MCF 10A (cell line): ENCODE measurements at regions not wholly inside any gene's neighbourhood (a gene's known extent, or its start where the extent isn't known, plus 50 kb on each side); places are given as distances from the start of the nearest gene placed in this dataset.

Experiments used
- BruUV-seq: library from RNA; stranded (reverse); fragments of 400-500 nt; replicated peaks from 2 replicates; lab custom pipeline; 2021; lab: Mats Ljungman, UMichigan
- CTCF ChIA-PET: fragments of 300-600 bp; sonication (Branson Sonifier 250); formaldehyde crosslinking; extraction: SDS; loops from one replicate; lab custom pipeline; 2021; ENCODE audit warnings: antibody characterized with exemption, inconsistent platforms; lab: Yijun Ruan, JAX
- POLR2A ChIA-PET: fragments of 300-600, 350-650 bp; sonication (Branson Sonifier 250); formaldehyde crosslinking; extraction: SDS; loops from one replicate; lab custom pipeline; 2020; ENCODE audit warnings: antibody characterized with exemption, inconsistent platforms; lab: Yijun Ruan, JAX
- DNase-seq: peaks from one replicate; pipeline ENCODE4 v3.0.0-alpha.2; 2018; ENCODE audit not compliant: unreplicated experiment
- H3K27ac Mint-ChIP-seq: one replicate; pipeline ENCODE4 v1.8.0; 2022; ENCODE audit warnings: mild to moderate bottlenecking, low read depth, mixed read lengths; ENCODE audit not compliant: unreplicated experiment
- H3K27me3 Mint-ChIP-seq: one replicate; pipeline ENCODE4 v1.8.0; 2022; ENCODE audit warnings: mixed read lengths; ENCODE audit not compliant: insufficient read depth, unreplicated experiment
- H3K36me3 Mint-ChIP-seq: one replicate; pipeline ENCODE4 v1.8.0; 2022; ENCODE audit warnings: mild to moderate bottlenecking, moderate library complexity, mixed read lengths; ENCODE audit not compliant: insufficient read depth, unreplicated experiment
- H3K4me1 Mint-ChIP-seq: one replicate; pipeline ENCODE4 v1.8.0; 2022; ENCODE audit warnings: mixed read lengths; ENCODE audit not compliant: insufficient read depth, unreplicated experiment
- H3K4me3 Mint-ChIP-seq: one replicate; pipeline ENCODE4 v1.8.0; 2022; ENCODE audit warnings: mild to moderate bottlenecking, moderate library complexity, mixed read lengths; ENCODE audit not compliant: unreplicated experiment
- H3K9me3 Mint-ChIP-seq: one replicate; pipeline ENCODE4 v1.8.0; 2022; ENCODE audit warnings: mixed read lengths; ENCODE audit not compliant: unreplicated experiment
- CTCF ChIP-seq: fragments of 200-600 bp; IDR thresholded peaks from one replicate; pipeline ENCODE4 v1.8.0; 2022; ENCODE audit warnings: antibody characterized with exemption, mild to moderate bottlenecking; ENCODE audit not compliant: unreplicated experiment
- intact Hi-C: fragments of 100-400 bp; cut with micrococcal nuclease; formaldehyde crosslinking; loops from 2 replicates; pipeline ENCODE4 v1.14.1; 2022

- Mint-ChIP-seq H3K36me3 (no peaks in the 10 kb centered on the region), H3K27ac (no peak overlapping the region), H3K4me3 (no peak overlapping the region), H3K9me3 (no peaks in the 10 kb centered on the region), H3K4me1 (no peaks in the 10 kb centered on the region), H3K27me3 (no peaks in the 10 kb centered on the region)
- ChIA-PET POLR2A (interaction anchor here (1.1 kb wide), 1 partner anchor 9 kb away, joined by 3 read pairs; no protein-coding TSS in a partner anchor), CTCF (interaction anchor here (0.5 to 0.6 kb wide), 2 partner anchors 80 to 456 kb away, joined by 3 read pairs; no protein-coding TSS in a partner anchor)
- no peak for DNase-seq
- TF ChIP-seq CTCF = no peak
- intact Hi-C loops = no loop called here
- no TSS peak for BruUV-seq
Observed at GRCh38 chr13:109329175-109329574, 457.2 kb downstream of the IRS2 start.

- ChIA-PET CTCF (no interaction called here), POLR2A (interaction anchor here (1.0 kb wide), 1 partner anchor 54 kb away, joined by 3 read pairs; no protein-coding TSS in a partner anchor)
- BruUV-seq = no TSS peak
- intact Hi-C loops = no loop called here
- Mint-ChIP-seq H3K4me1 (no peaks in the 10 kb centered on the region), H3K4me3 (no peak overlapping the region), H3K36me3 (no peaks in the 10 kb centered on the region), H3K27me3 (no peaks in the 10 kb centered on the region), H3K27ac (no peak overlapping the region), H3K9me3 (no peaks in the 10 kb centered on the region)
- DNase-seq = no peak
- TF ChIP-seq CTCF = no peak
Observed at GRCh38 chr13:109326601-109327000, 459.8 kb downstream of the IRS2 start.

GRCh38 chr13:109323338-109323737 is 463.0 kb downstream of the IRS2 start:
- Mint-ChIP-seq H3K36me3 (no peaks in the 10 kb centered on the region), H3K27me3 (no peaks in the 10 kb centered on the region), H3K27ac (no peak overlapping the region), H3K4me3 (no peak overlapping the region), H3K4me1 (no peaks in the 10 kb centered on the region), H3K9me3 (no peaks in the 10 kb centered on the region)
- no peak for TF ChIP-seq CTCF
- ChIA-PET POLR2A (no interaction called here), CTCF (no interaction called here)
- DNase-seq = no peak
- BruUV-seq = no TSS peak
- intact Hi-C loops = no loop called here

- DNase-seq = no peak
- H3K36me3 Mint-ChIP-seq = no peaks in the 10 kb centered on the region
- no peaks in the 10 kb centered on the region for H3K4me1 Mint-ChIP-seq
- H3K27ac Mint-ChIP-seq = no peak overlapping the region
- no peak overlapping the region for H3K4me3 Mint-ChIP-seq
- no peaks in the 10 kb centered on the region for H3K9me3 Mint-ChIP-seq
- no peaks in the 10 kb centered on the region for H3K27me3 Mint-ChIP-seq
- CTCF ChIA-PET = no interaction called here
- intact Hi-C loops = no loop called here
- POLR2A ChIA-PET = no interaction called here
- BruUV-seq = no TSS peak
- no peak for TF ChIP-seq CTCF
Observed at GRCh38 chr13:109318945-109319590, 467.3 kb downstream of the IRS2 start.
